Stimulated activated CD8-positive, alpha-beta memory T cell treated with anti-CD3 and anti-CD28 coated beads, Interleukin-2, amount 100 ng/mL, for 48 hours (primary cell): ENCODE measurements at regions not wholly inside any gene's neighbourhood (a gene's known extent, or its start where the extent isn't known, plus 50 kb on each side); places are given as distances from the start of the nearest gene placed in this dataset.

Source experiments
- DNase-seq, 2 donors: peaks; one replicate each; pipeline ENCODE4 v3.0.0-alpha.2; 2020; ENCODE audit warnings: low read depth in 2 of 2

DNA sequence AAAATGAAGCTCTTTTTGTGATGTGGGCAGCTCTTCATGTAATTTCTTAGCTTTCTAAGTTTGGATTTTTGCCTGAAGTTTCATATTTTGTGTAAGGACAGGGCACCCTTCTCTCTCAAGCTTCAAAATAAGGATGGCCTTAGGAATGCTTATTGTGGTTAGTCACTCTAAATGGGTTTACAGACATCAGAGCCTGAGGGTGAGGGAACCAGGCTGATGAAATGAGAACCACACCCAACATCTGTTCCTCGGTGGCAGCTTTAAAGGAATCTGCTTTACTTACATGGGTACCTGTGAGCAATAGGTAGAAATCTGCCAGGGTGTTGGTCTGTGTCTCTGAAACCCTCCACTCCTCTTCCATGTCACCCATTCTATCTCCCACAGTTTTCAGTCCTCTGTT, 174.3 kb downstream of the EMX2 start:
- no peak for DNase-seq

DNA sequence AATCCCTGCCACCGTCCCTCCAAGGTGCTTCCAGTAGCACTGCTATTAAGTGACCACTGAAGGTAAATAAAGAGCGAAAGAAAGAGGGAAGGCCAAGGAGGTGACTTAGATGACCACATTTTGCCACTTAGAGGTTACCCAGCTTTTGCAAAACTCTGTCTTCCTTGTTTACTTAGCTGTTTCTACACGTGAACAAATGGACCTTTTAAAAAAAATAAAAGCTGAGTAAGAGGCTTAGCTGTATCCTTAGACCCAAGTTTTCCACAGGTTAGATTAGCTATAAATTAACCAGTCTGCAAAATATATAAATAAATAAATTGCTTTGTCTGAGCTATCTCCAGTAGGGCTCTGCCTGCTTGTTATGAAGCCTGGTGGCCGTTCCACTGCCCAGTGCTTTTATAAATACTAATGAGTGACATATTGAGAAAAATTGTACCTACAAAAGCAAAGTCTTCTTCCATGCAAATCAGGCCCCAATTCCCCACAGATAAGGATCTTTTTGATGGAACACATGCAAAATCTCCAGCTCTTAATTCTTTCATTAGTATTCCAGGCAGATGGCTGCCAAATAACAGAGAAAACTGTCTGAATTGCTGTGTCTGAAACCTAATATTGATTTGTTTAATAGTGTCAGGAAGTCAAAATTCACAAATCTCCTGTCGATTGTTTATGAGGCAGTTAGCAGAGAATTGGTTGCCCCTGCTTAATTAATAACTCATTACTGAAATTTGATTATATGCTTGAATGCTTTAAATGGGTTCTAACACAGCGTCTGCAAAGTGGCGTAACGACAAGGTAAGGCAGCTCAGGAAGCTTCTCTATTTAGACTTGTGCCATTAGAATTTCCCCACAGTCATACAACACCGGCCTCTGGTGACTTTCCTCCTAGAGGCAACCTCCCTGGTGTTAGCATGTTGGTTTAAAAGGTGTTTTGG, 176.7 kb downstream of the EMX2 start:
- DNase-seq = no peak

DNA sequence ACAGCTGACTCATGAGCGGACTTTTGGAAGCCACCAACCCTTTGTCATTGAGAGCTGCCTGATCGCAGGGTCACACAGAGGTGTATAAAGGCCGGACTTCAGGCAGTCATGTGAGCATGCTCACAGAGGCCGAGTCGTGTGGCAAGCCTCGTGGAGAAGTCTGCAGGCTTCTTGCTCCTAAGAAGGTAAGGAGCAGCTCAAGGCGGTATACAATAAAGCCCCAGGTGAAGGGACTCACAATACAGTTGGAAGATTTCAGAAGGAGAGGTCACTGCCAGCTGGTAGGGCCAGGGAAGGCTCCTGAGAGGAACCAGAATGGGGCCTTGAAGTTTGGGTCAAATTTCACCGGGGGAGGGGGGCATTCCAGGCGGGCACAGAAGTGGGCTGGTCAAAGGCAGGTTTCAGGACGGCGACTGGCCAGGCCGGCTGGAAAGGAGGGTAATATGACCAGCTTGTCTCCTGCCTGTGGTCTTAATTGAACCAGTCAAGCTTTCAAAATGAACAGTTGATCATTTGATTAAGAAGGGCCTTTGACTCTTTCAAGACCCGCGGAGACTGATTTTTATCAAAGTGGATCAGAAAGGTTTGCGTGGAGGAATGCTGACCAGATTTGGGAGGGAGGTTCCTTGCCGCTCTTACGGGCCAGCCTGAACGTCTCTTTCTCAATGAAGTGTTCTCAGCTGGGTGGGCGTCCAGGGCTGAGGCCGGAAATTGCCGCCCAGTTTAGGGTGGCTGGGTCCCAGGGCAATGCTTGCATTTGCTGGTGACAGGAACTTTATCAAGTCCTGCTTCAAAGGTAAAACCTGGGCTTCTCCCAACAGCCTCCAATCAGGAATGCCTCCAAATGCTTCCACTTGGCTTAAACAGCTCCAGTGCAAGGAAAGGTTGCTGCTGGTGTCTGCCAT, 178.6 kb downstream of the EMX2 start:
- DNase-seq = no peak

DNA sequence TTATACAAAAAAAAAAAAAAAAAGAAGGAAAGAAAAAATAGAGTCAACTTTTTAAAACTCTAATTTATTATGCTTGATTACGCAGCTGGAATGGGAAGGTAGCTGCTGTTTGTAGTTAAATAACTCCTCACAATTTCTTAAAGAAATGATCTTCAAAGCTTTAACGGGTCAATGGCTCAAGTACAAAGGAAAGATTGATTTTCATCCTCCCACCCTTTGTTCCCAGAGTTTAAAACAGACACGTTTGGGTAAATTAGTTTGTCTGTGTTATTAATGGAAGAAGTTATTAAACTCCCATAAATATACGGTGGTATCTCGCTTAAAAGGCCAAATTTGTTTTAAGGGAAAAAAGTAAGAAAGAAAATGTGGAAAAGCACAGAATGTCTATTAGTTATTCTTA, 179.3 kb downstream of the EMX2 start:
- no peak for DNase-seq

DNA sequence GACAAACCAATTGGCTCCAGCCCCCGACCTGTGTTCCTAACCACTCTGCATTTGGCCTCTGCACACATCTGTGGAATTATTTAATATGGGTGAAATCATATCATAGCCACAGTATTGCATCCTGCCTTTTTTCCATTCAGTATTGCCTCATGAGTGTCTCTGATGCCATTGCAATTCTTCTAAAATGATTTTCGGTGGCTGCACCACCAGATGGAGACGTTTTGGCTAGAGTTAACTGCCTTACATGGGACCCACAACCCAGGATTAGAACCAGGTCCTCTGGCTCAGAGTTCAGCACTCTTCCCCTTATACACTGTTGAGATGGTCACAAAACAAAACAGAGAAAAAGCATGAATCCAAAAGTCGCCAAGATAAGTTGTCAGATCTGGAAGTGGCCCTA, 180.8 kb downstream of the EMX2 start:
- no peak for DNase-seq

DNA sequence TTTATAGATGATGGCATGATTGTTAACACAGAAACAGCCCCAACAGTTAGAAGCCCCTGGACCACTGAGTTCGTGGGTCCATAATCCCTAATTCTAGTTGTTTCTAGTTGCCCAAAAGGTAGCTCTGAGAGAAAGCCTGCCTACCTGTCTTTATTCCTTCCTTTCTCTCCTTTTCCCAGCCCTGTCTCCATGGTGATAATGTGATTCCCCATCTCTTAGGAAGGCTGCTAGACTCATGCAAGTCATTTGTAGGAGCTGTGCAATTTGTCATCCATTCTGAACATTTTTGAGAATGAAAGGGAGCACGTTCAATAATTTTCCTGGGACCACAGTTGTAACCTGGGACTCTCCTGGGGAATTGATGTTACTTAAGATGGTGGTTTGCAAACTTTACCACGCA, 183.4 kb downstream of the EMX2 start:
- DNase-seq = no peak

DNA sequence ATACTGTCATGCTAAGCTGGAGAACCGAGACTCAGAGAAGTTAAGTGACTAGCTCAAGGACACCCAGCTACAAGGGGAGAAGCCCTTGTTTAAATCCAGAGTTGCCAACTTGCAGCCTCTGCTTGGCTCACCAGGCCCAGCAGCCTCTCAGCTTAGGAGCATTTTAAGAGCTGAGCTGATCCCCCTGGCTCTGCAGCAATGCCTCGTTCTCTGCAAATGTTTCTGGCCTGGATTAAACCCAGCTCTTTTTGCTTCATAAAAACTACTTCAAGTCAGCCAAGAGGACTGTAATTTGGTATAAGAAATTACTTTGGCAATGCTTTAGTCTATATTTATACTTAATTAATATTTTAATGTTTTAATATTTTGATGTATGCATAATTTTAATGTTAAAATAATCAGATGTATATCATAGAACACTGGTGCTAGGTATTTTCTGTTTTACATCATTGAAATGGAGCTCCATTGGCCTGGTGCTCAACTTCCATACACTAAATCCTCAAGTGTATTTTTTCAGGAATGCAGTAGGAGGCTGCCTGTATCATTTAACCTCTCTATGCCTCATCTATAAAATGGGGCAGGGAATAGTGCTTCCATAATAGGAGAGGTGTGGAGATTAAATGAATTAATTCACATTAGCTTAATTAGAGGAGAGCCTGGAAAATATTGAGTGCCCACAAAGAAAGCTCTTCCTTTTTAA, 184.2 kb downstream of the EMX2 start:
- DNase-seq = no peak

DNA sequence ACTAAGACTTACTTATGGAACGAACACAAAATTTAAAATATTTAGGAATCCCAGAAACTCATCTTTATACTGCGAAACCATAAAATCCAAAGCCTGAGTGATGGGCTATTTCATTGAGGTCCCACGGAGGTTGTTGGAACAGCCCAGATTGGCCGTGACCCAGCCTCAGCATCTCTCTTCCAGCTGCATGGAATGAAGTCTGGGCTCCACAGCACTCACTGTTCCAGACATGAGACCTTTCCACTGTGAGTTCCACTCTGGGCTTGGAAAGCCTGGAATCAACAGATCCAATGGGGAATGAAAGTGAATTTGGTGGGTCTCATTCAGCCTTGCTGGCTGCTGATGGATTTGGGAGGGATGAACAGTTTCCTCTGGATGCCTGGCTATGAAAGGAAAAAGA, 184.9 kb downstream of the EMX2 start:
- DNase-seq = no peak

DNA sequence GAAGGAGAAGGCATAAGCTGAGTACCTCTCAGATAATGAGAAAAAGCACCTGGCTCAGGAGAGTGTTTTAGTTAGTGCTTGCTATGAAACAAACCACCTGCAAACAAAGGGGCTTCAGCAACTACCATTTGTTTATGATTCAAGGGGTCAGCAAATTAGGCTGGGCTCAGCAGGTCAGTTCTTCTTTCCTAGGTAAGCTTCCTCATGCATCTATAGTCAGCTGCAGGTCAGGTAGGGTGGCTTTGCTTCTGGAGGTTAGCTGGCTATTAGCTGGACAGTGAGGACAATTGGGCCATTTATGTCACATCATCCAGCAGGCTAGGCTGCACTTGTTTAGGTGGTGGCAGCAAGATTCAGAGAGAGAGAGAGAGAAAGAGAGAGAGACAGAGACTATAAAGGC, 185.5 kb downstream of the EMX2 start:
- DNase-seq = no peak

DNA sequence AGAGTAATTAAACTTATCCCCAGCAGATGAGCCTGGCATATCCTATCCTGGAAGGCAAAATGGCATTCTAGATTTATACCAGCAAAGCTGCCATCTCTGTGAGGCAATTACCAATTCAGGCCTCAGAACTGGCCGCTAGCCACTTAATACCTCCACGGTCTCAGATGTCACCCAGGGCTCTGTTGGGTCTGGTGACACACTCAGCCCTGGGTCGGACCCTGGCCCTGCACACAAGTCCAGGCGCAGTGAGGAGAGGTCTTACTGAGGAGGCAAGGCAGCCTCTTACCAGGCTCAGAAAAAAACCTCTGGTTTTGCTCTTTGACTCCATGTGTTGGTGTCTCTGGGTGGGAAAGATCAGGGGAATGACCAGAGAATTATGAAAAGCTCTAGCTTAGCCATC, 186.6 kb downstream of the EMX2 start:
- no peak for DNase-seq

DNA sequence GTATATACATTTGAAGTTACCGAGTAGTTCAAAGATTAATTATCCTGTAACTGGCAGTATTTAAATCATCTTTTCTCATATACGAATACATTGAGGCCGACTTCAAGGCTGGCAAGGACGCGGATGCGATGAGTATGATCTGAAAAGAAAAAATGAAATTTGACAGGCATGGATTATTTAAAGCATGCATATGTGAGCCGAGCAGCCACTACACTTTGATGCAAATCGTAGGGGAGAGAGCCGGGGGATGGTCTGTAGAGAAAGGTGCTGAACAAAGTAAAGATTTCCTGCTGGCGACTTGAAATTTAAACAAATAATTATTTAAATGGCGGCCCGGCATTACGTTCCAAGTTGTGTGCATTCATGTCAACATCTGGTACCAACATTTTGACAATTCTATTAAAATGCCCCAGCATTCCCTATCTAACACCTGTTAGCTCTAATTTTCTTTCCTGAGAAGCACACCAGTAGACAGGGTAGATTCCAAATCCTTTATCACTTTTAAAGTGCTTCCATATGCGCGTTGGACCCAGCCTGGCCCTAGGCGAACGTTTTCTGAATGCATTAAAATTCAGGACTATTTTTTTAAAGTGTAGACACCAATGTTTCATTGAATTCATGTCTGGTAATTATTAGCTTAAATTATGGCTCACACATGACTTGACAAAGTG, 188.7 kb downstream of the EMX2 start:
- DNase-seq = no peak

DNA sequence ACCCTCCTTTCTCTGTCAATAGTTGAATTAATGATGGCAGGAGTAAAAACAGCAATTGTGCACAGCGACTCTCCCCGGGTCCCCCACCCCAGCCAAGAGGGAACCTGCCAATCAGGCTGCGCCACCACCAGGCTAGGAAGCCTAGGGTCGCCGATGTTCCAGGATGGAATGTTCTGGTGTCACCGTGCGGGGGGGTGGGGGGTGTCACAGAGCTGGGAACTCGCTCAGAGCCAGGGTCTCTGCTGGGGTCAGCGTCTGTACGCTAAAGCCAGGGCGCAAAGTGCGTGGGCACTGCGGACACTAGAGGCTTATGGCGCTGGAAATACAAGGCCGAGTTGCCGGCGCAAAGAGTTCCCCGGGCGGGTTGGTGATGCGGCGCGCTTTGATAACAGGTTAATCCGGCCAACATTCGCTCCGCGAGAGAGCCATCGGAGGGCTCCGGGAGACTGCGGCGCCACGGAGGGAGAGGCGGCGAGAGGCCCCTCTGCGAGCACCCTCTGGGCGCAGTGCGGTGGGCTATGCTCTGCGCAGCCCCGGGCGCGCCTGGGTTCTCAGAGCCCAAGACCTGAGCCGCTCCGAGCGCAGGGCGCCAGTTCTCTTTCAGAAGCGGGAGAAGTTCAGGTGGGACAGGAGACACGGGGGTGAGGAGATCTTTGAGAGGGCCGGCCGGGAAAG, 192.3 kb downstream of the EMX2 start:
- DNase-seq = no peak

DNA sequence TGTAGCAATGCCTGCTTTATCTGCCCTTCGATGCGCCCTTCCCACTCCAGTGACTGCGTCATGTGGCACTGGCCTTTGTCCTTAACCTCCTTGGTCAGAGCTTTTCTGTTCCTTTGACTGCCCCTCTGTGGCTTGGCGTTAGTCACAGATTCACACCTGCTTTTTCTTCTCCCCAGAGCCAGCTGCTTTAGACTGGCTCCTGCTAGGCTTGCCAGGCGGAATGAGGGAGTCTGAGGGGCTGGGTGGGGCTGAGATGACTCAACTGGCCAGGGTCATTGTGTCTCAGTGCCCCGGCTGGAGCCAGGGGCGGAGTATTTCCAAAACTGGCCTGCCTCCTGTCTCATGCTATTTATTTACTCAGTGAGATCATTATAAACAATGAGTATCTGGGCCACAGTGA, 194.1 kb downstream of the EMX2 start:
- DNase-seq = no peak

DNA sequence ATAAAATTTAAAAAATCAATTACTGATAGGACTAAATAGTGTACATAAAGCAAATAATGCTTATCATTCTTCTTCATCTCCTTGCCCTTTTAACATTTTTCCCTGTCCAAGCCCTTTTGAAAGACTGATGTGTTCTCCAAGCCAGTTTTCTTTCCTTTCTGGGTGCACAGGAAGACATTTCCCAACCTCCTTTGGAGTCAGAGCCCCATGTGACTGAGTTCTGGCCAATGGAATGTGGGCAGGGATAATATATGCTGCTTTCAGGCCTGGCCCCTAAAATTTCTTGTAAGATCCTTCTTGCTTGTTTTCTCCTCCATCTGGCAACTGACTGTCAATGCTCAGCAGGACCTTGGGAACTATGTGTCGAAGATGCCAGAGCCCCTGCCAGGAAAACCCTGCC, 197.5 kb downstream of the EMX2 start:
- DNase-seq = no peak

DNA sequence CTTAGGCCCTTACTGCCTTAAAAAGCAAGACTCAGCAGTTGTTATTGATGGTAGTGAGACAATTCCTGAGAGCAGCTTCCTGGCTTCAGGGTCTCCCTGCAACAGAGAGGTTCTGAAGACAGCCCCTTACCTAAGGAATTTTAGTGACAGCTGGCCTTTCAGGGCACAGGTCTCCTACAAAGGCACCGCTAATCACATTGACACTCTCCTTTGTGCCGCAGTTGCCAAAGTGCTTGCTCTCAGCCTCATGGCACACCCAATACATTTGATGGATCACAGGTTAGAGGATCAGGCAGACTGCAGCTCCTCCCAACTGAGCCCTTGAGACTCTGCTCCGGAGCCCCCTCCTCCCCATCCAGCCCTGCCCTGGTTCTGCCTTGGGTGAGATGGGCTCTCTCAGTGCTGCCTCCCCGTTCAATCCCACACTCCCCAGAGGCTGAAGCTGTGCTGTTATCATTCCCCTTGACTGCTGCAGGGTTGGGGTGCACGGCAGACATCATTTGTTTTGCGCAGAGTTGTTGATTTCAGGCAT, 198.2 kb downstream of the EMX2 start:
- no peak for DNase-seq

DNA sequence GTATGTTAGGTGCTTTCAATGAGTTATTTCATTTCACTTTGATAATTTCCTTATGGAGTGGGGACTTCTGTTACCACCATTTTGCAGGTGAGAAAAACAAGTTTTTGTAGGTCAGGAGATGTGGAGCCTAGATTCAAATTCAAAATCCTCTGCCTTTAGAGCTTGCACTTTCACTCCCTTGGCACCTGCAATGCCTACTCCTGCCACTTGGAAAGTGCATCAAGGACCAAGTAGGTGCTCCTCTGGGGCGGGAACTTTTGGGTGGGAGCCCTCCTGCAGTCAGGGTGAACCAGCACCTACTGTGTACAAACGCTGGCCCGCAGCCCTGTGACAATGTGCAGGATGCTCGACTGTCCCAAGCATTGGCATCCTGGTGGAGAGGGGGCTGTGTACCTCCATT, 199.0 kb downstream of the EMX2 start:
- no peak for DNase-seq

DNA sequence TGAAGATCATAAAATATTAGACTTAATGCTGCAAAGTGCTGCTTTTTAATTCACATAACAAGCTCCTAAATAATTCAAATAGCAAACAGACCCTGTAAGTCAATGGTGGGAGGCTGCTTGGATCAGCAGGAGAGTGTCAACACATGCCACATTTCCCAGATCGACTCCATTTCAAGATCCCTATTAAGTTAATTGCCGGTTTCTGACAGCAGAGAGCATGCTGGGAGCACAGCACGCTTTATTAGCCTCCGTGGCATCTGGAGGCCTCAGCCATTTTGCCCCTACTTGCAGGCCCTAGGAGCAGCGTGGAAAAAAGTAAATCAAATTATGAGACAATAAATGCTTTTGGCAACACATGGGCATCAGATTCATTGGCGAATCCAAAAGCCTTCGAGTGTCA, 201.0 kb downstream of the EMX2 start:
- no peak for DNase-seq

DNA sequence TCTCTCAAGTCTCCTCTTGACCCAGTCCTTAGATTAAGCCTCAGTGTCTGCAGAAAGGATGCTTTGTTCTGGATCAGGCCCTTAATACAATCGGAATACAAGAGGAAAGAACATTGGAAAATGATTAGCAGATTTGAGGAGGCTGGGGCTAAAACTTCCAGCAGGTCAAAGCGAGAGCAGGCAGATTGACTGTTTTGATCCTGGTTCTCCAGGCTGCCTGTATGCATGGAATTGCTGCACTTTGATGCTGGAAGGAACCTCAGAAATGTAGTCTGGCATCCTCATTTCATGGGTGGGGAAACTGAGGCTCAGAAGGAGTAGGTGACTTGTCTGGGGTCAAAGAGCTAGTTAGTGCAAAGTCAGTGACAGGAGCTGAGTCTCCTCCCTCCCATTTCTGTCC, 202.8 kb downstream of the EMX2 start:
- no peak for DNase-seq

DNA sequence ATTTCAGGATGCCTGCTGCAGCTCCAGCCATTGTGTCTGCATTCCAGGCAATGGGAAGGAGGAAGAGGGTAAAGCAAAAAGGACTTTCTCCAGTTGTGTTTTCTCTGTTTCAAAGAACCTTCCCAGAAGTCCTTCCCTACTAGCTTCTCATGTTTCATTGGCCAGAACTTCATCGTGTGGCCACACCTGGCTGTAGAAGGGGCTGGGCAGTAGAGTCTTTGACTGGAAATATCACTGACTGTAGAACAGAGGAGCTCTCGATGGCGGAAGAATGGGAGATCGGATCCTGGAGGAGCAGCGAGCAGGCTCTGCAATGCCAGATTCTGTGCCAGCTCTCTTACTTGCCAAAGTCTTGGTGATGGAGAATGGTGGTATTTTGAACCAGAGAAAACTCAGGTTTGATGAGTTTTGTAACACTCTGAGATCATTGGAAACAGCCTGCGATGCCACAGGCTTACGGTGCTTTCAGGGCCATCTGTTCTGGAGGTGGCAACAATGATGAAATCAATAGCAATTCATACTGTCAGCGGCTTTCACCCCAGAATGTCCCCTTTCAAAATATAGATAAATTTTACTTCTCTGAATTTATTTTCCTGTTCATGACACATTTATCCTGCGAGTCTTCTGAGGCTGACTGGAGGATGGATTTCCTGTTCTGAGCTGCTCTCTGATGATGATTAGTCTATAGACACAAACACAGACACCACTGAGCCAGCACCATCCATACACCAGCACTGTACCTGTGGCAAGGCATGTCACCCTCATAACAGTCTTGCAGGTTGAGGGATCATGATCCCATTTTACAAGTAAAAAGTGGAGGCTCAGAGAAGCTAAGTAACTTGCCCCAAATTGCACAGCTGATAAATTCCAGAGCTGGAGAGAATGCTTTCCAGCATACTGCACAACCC, 204.2 kb downstream of the EMX2 start:
- no peak for DNase-seq

DNA sequence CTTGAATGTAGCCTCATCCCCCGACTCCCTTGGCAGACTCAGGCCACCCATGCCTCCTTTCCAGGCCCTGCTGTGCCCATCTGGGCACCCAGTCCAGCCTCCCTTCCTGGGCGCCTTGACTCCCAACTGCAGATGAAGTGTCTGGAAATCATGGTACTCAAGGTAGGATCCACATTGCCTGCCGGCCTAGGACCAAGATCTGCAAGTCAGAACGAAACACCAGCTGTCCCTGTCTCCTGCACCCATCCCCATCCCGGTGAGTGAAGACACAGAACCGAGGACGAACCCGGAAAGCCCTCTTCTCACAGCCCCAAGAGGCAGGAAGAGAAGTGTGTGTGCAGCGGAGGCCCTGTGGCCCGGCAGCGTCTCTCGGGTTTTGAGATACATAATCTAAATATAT, 205.1 kb downstream of the EMX2 start:
- DNase-seq = no peak
